ENCODE measurements at regions not wholly inside any gene's neighbourhood (a gene's known extent, or its start where the extent isn't known, plus 50 kb on each side); places are given as distances from the start of the nearest gene placed in this dataset.

DNA sequence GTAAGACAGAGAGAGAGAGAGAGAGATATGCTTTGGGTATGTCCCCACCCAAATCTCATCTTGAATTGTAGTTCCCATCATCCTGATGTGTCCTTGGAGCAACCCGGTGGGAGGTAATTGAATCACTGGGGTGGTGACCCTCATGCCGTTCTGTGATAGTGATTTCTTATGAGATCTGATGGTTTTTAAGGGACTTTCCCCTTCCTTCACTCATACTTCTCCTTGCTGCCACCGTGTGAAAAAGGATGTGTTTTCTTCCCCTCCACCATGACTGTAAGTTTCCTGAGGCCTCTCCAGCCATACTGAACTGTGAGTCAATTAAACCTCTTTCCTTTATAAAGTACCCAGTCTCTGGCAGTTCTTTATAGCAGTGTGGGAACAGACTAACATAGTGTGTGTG is 60.3 kb downstream of the EOMES start:
- no peak overlapping the region for H3K9ac ChIP-seq (ENCODE audit: low read length)
- H3K9me3 ChIP-seq (ENCODE audit: control insufficient read depth, insufficient read depth, low read depth, low read length), result no peaks in the 10 kb centered on the region
- H3K4me3 ChIP-seq (ENCODE audit: low read depth, low read length), result no peak overlapping the region
- H3K4me1 ChIP-seq (ENCODE audit: control insufficient read depth, insufficient read depth, low read length), result peaks cover 7% of the 10 kb centered on the region
- no peak overlapping the region for H3K27ac ChIP-seq (ENCODE audit: low read depth, low read length)
- H3K27me3 ChIP-seq (ENCODE audit: control insufficient read depth, insufficient read depth, low read length), result no peaks in the 10 kb centered on the region
- H3K36me3 ChIP-seq (ENCODE audit: control insufficient read depth, insufficient read depth, low read length), result no peaks in the 10 kb centered on the region

- no peaks in the 10 kb centered on the region for H3K27me3 ChIP-seq (ENCODE audit: control insufficient read depth, insufficient read depth, low read length)
- H3K4me3 ChIP-seq (ENCODE audit: low read depth, low read length), result no peak overlapping the region
- no peak overlapping the region for H3K27ac ChIP-seq (ENCODE audit: low read depth, low read length)
- H3K9ac ChIP-seq (ENCODE audit: low read length), result no peak overlapping the region
- H3K36me3 ChIP-seq (ENCODE audit: control insufficient read depth, insufficient read depth, low read length), result no peaks in the 10 kb centered on the region
- H3K4me1 ChIP-seq (ENCODE audit: control insufficient read depth, insufficient read depth, low read length), result peaks cover 7% of the 10 kb centered on the region
- no peaks in the 10 kb centered on the region for H3K9me3 ChIP-seq (ENCODE audit: control insufficient read depth, insufficient read depth, low read depth, low read length)
Measured at GRCh38 chr3:27659279-27660021, 62.7 kb downstream of the EOMES start.

GRCh38 chr3:27658741-27659140 is 63.4 kb downstream of the EOMES start:
- no peak overlapping the region for H3K9ac ChIP-seq (ENCODE audit: low read length)
- no peaks in the 10 kb centered on the region for H3K27me3 ChIP-seq (ENCODE audit: control insufficient read depth, insufficient read depth, low read length)
- H3K9me3 ChIP-seq (ENCODE audit: control insufficient read depth, insufficient read depth, low read depth, low read length), result no peaks in the 10 kb centered on the region
- no peak overlapping the region for H3K4me3 ChIP-seq (ENCODE audit: low read depth, low read length)
- peaks cover 12% of the 10 kb centered on the region for H3K4me1 ChIP-seq (ENCODE audit: control insufficient read depth, insufficient read depth, low read length)
- H3K27ac ChIP-seq (ENCODE audit: low read depth, low read length), result no peak overlapping the region
- no peaks in the 10 kb centered on the region for H3K36me3 ChIP-seq (ENCODE audit: control insufficient read depth, insufficient read depth, low read length)

- Histone ChIP-seq H3K36me3 (ENCODE audit: control insufficient read depth, insufficient read depth, low read length) (no peaks in the 10 kb centered on the region), H3K4me1 (ENCODE audit: control insufficient read depth, insufficient read depth, low read length) (peaks cover 21% of the 10 kb centered on the region), H3K9ac (ENCODE audit: low read length) (no peak overlapping the region), H3K4me3 (ENCODE audit: low read depth, low read length) (no peak overlapping the region), H3K9me3 (ENCODE audit: control insufficient read depth, insufficient read depth, low read depth, low read length) (no peaks in the 10 kb centered on the region), H3K27me3 (ENCODE audit: control insufficient read depth, insufficient read depth, low read length) (no peaks in the 10 kb centered on the region), H3K27ac (ENCODE audit: low read depth, low read length) (no peak overlapping the region)
Measured at GRCh38 chr3:27657871-27658270, 64.3 kb downstream of the EOMES start.

- Histone ChIP-seq H3K9me3 (ENCODE audit: control insufficient read depth, insufficient read depth, low read depth, low read length) (no peaks in the 10 kb centered on the region), H3K27ac (ENCODE audit: low read depth, low read length) (no peak overlapping the region), H3K27me3 (ENCODE audit: control insufficient read depth, insufficient read depth, low read length) (no peaks in the 10 kb centered on the region), H3K9ac (ENCODE audit: low read length) (no peak overlapping the region), H3K4me1 (ENCODE audit: control insufficient read depth, insufficient read depth, low read length) (peaks cover 22% of the 10 kb centered on the region), H3K4me3 (ENCODE audit: low read depth, low read length) (no peak overlapping the region), H3K36me3 (ENCODE audit: control insufficient read depth, insufficient read depth, low read length) (no peaks in the 10 kb centered on the region)
Measured at GRCh38 chr3:27657404-27657803, 64.7 kb downstream of the EOMES start.

DNA sequence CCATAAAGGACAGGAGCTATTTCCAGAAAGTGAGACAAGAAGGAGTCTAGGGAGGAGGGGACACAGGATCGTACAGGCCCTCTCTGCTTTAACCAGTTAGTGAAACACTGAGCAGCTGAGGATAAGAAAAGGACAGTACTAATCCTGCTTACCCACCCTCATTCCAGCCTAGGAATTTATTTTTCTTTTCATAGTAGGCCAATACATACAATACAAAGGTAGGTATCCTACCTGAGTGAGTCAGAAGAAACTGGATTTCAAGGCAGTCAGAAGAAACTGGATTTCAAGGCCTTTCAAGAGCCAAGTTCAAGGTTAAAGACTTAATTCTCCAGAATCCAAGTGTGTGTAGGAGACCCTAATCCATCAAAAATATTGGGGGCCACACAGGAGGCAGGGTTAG is 65.3 kb downstream of the EOMES start:
- Histone ChIP-seq H3K9ac (ENCODE audit: low read length) (no peak overlapping the region), H3K4me1 (ENCODE audit: control insufficient read depth, insufficient read depth, low read length) (peaks cover 22% of the 10 kb centered on the region), H3K27ac (ENCODE audit: low read depth, low read length) (no peak overlapping the region), H3K4me3 (ENCODE audit: low read depth, low read length) (no peak overlapping the region), H3K9me3 (ENCODE audit: control insufficient read depth, insufficient read depth, low read depth, low read length) (no peaks in the 10 kb centered on the region), H3K36me3 (ENCODE audit: control insufficient read depth, insufficient read depth, low read length) (no peaks in the 10 kb centered on the region), H3K27me3 (ENCODE audit: control insufficient read depth, insufficient read depth, low read length) (no peaks in the 10 kb centered on the region)

GRCh38 chr3:27655547-27655946 is 66.6 kb downstream of the EOMES start:
- H3K9ac ChIP-seq (ENCODE audit: low read length), result no peak overlapping the region
- no peak overlapping the region for H3K4me3 ChIP-seq (ENCODE audit: low read depth, low read length)
- no peaks in the 10 kb centered on the region for H3K9me3 ChIP-seq (ENCODE audit: control insufficient read depth, insufficient read depth, low read depth, low read length)
- H3K4me1 ChIP-seq (ENCODE audit: control insufficient read depth, insufficient read depth, low read length), result peaks cover 22% of the 10 kb centered on the region
- H3K27ac ChIP-seq (ENCODE audit: low read depth, low read length), result no peak overlapping the region
- no peaks in the 10 kb centered on the region for H3K36me3 ChIP-seq (ENCODE audit: control insufficient read depth, insufficient read depth, low read length)
- no peaks in the 10 kb centered on the region for H3K27me3 ChIP-seq (ENCODE audit: control insufficient read depth, insufficient read depth, low read length)

- H3K27me3 ChIP-seq (ENCODE audit: control insufficient read depth, insufficient read depth, low read length), result no peaks in the 10 kb centered on the region
- H3K4me3 ChIP-seq (ENCODE audit: low read depth, low read length), result no peak overlapping the region
- peak overlapping the region; percentile 81 for H3K27ac ChIP-seq (ENCODE audit: low read depth, low read length)
- H3K9ac ChIP-seq (ENCODE audit: low read length), result peak overlapping the region; percentile 56
- no peaks in the 10 kb centered on the region for H3K36me3 ChIP-seq (ENCODE audit: control insufficient read depth, insufficient read depth, low read length)
- H3K4me1 ChIP-seq (ENCODE audit: control insufficient read depth, insufficient read depth, low read length), result peaks cover 27% of the 10 kb centered on the region
- H3K9me3 ChIP-seq (ENCODE audit: control insufficient read depth, insufficient read depth, low read depth, low read length), result no peaks in the 10 kb centered on the region
Measured at GRCh38 chr3:27653803-27654558, 68.1 kb downstream of the EOMES start.

- Histone ChIP-seq H3K4me3 (ENCODE audit: low read depth, low read length) (no peak overlapping the region), H3K27ac (ENCODE audit: low read depth, low read length) (no peak overlapping the region), H3K9ac (ENCODE audit: low read length) (no peak overlapping the region), H3K36me3 (ENCODE audit: control insufficient read depth, insufficient read depth, low read length) (no peaks in the 10 kb centered on the region), H3K27me3 (ENCODE audit: control insufficient read depth, insufficient read depth, low read length) (no peaks in the 10 kb centered on the region), H3K9me3 (ENCODE audit: control insufficient read depth, insufficient read depth, low read depth, low read length) (no peaks in the 10 kb centered on the region), H3K4me1 (ENCODE audit: control insufficient read depth, insufficient read depth, low read length) (peaks cover 18% of the 10 kb centered on the region)
Measured at GRCh38 chr3:27649277-27649676, 72.8 kb downstream of the EOMES start.

DNA sequence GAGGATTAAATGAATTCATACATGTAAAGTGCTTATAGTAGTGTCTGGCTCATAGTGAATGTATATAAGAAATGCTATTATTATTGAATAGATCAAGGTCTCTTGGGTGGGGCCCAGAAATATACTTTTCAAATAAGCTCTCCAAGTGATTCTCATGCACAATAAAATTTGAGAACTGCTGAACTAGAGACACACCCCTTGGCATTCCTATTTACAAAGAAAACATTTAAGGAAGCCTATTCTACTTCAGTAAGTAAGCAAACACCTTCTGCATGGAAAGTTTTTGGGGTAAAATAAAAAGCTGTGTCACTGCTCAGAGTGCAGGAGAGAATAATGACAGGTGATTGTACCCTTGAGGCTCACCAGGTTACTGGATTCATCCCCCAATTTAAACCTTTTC is 75.2 kb downstream of the EOMES start:
- H3K9ac ChIP-seq (ENCODE audit: low read length), result no peak overlapping the region
- no peak overlapping the region for H3K4me3 ChIP-seq (ENCODE audit: low read depth, low read length)
- H3K27me3 ChIP-seq (ENCODE audit: control insufficient read depth, insufficient read depth, low read length), result no peaks in the 10 kb centered on the region
- no peak overlapping the region for H3K27ac ChIP-seq (ENCODE audit: low read depth, low read length)
- H3K4me1 ChIP-seq (ENCODE audit: control insufficient read depth, insufficient read depth, low read length), result peaks cover 5% of the 10 kb centered on the region; the same call in 1 of the 2 replicates
- H3K36me3 ChIP-seq (ENCODE audit: control insufficient read depth, insufficient read depth, low read length), result no peaks in the 10 kb centered on the region
- H3K9me3 ChIP-seq (ENCODE audit: control insufficient read depth, insufficient read depth, low read depth, low read length), result no peaks in the 10 kb centered on the region

DNA sequence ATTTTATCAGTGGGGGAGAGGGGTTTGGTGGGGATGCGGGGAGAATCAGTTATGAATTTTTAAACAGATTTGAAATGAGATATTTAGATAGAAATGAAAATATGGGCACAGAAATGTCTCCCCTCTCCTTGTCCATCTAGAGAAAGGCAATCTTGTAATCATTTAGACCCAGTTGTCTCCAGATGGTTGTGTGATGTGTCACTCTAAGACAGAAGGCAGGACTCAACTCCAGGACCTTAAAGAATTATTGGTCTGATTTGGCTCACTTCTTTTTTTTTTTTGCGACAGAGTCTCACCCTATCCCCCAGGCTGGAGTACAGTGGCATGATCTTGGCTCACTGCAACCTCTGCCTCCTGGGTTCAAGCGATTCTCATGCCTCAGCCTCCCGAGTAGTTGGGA is 77.2 kb downstream of the EOMES start:
- Histone ChIP-seq H3K4me3 (ENCODE audit: low read depth, low read length) (no peak overlapping the region), H3K27me3 (ENCODE audit: control insufficient read depth, insufficient read depth, low read length) (no peaks in the 10 kb centered on the region), H3K36me3 (ENCODE audit: control insufficient read depth, insufficient read depth, low read length) (no peaks in the 10 kb centered on the region), H3K9ac (ENCODE audit: low read length) (no peak overlapping the region), H3K9me3 (ENCODE audit: control insufficient read depth, insufficient read depth, low read depth, low read length) (no peaks in the 10 kb centered on the region), H3K4me1 (ENCODE audit: control insufficient read depth, insufficient read depth, low read length) (peaks cover under 1% of the 10 kb centered on the region; the same call in 1 of the 2 replicates), H3K27ac (ENCODE audit: low read depth, low read length) (no peak overlapping the region)

Data from HUES6 (cell line).